ENCODE measurements at regions not wholly inside any gene's neighbourhood (a gene's known extent, or its start where the extent isn't known, plus 50 kb on each side); places are given as distances from the start of the nearest gene placed in this dataset.

- no peak for TF ChIP-seq POLR2A (IDR thresholded peaks at IDR 0.05)
- no peak for TF ChIP-seq EP300 (IDR thresholded peaks at IDR 0.05)
- no peak for TF ChIP-seq CTCF (IDR thresholded peaks at IDR 0.05)
These were observed 1063.9 kb upstream of the CDH18 start for GRCh38 chr5:21051945-21052344.

Measured in suprapubic skin (tissue), 3 donors.